ENCODE measurements at regions not wholly inside any gene's neighbourhood (a gene's known extent, or its start where the extent isn't known, plus 50 kb on each side); places are given as distances from the start of the nearest gene placed in this dataset.

GRCh38 chr1:209491897-209492296 is 91.6 kb upstream of the CAMK1G start:
- TF ChIP-seq CTCF (IDR thresholded peaks at IDR 0.05; ENCODE audit: low read length) (no peak), EZH2 (optimal IDR thresholded peaks at IDR 0.05; ENCODE audit: low read depth, low read length) (no peak)

Data from MM.1S (cell line).